ENCODE measurements at regions not wholly inside any gene's neighbourhood (a gene's known extent, or its start where the extent isn't known, plus 50 kb on each side); places are given as distances from the start of the nearest gene placed in this dataset.

GRCh38 chr14:98608071-98609060, 663.6 kb downstream of the BCL11B start:
- no peak for DNase-seq (ENCODE audit: low read depth)

GRCh38 chr14:98612434-98613200, 659.4 kb downstream of the BCL11B start:
- no peak for DNase-seq (ENCODE audit: low read depth)

- no peak for DNase-seq (ENCODE audit: low read depth)
Observed at GRCh38 chr14:98614741-98615140, 657.3 kb downstream of the BCL11B start.

GRCh38 chr14:98622208-98623051, 649.6 kb downstream of the BCL11B start:
- DNase-seq (ENCODE audit: low read depth), result peak; percentile 13

- no peak for DNase-seq (ENCODE audit: low read depth)
Observed at GRCh38 chr14:98623788-98624415, 648.1 kb downstream of the BCL11B start.

GRCh38 chr14:98633380-98633779, 638.6 kb downstream of the BCL11B start:
- no peak for DNase-seq (ENCODE audit: low read depth)

- no peak for DNase-seq (ENCODE audit: low read depth)
Observed at GRCh38 chr14:98634043-98634820, 637.8 kb downstream of the BCL11B start.

GRCh38 chr14:98638366-98638765, 633.6 kb downstream of the BCL11B start:
- no peak for DNase-seq (ENCODE audit: low read depth)

GRCh38 chr14:98647754-98648153, 624.2 kb downstream of the BCL11B start:
- no peak for DNase-seq (ENCODE audit: low read depth)

- no peak for DNase-seq (ENCODE audit: low read depth)
Observed at GRCh38 chr14:98651037-98651436, 621.0 kb downstream of the BCL11B start.

- DNase-seq (ENCODE audit: low read depth), result no peak
Observed at GRCh38 chr14:98665007-98665406, 607.0 kb downstream of the BCL11B start.

GRCh38 chr14:98666545-98666944, 605.5 kb downstream of the BCL11B start:
- DNase-seq (ENCODE audit: low read depth), result no peak

- no peak for DNase-seq (ENCODE audit: low read depth)
Observed at GRCh38 chr14:98682033-98682432, 590.0 kb downstream of the BCL11B start.

GRCh38 chr14:98682726-98683125, 589.3 kb downstream of the BCL11B start:
- DNase-seq (ENCODE audit: low read depth), result no peak

GRCh38 chr14:98684468-98684867, 587.5 kb downstream of the BCL11B start:
- no peak for DNase-seq (ENCODE audit: low read depth)

GRCh38 chr14:98685725-98686124, 586.3 kb downstream of the BCL11B start:
- no peak for DNase-seq (ENCODE audit: low read depth)

- no peak for DNase-seq (ENCODE audit: low read depth)
Observed at GRCh38 chr14:98688446-98688845, 583.6 kb downstream of the BCL11B start.

GRCh38 chr14:98689951-98690350, 582.0 kb downstream of the BCL11B start:
- no peak for DNase-seq (ENCODE audit: low read depth)

- DNase-seq (ENCODE audit: low read depth), result no peak
Observed at GRCh38 chr14:98692832-98693231, 579.2 kb downstream of the BCL11B start.

- DNase-seq (ENCODE audit: low read depth), result no peak
Observed at GRCh38 chr14:98694541-98694940, 577.5 kb downstream of the BCL11B start.

GRCh38 chr14:98695809-98696208, 576.2 kb downstream of the BCL11B start:
- no peak for DNase-seq (ENCODE audit: low read depth)
